Tongue (tissue), 1 donor: ENCODE measurements at regions not wholly inside any gene's neighbourhood (a gene's known extent, or its start where the extent isn't known, plus 50 kb on each side); places are given as distances from the start of the nearest gene placed in this dataset.
"Not testable (repeated sequence)": the region's sequence is repeated elsewhere in the genome, so short reads cannot be mapped to it uniquely, and the experiment has no call there.

ENCODE experiments used
- DNase-seq: peaks from one replicate; pipeline ENCODE4 v3.0.0-alpha.2; 2015

DNA sequence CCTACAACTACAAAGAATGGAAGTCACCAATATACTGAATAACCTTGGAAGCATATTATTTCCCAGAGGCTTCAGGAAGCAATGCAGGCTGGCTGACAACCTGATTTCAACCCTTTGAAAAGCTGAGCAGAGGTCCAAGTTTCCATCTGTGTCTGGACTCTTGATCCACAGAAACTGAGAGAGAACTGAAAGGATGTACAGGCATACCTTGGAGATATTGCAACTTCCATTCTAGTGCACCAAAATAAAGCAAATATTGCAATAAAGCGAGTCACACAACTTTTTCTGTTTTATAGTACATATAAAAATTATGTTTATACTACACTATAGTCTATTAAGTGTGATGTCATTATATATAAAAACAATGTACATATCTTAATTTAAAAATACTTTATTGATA lies 85.3 kb downstream of the TYW3 start:
- no peak for DNase-seq

DNA sequence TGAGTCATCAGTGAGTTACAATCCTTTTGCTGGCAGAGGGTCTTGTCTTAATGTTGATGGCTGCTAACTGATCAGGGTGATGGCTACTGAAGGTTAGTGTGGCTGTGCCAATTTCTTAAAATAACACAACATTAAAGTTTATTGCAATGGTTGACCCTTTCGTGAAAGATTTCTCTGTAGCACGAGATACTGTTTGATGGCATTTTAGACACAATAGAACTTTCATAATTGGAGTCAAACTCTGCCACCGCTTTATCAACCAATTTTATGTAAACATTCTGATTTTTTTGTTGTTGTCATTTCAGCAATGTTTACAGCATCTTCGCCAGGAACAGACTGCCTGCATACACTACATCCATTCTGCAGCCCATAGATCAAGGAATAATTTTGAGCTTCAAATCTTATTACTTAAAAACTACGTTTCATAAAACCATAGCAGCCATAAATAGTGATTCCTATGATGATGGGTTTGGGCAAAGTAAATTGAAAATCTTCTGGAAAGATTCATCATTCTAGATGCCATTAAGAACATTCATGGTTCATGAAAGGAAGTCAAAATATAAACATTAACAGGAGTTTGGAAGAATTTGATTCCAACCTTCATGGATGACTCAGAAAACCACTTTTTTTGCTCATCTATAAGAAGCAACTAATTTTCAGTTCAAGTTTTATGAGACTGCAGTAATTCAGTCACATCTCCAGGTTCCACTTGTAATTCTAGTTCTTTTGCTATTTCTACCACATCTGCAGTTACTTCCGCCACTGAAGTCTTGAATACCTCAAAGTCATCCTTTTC lies 85.9 kb downstream of the TYW3 start:
- DNase-seq: no peak

DNA sequence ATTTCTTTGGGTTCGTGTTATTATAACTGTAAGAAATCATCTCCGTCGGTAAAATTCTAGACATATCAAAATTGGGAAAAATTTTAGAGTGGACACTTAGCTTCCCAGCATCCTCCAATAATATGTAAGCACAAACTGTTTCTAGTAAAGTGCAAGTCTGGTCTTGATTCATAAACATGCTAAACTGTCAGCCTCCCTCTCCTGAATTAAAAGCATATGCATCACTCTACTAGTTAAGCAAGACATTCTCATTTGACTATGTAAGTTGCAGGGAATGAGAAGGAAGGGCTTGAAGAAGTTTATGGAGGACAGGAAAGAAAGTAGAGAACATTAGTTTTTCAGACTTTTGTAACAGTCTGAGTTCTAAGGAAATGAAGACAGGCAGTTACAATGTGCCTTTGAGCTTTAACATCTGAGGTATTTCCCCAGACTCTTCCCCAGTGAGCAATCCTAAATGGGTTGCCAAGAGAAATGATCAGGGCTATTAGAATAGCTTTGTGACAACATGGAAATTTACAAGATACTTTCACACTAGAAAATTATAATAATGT lies 90.0 kb downstream of the TYW3 start:
- peak; percentile 16 for DNase-seq

DNA sequence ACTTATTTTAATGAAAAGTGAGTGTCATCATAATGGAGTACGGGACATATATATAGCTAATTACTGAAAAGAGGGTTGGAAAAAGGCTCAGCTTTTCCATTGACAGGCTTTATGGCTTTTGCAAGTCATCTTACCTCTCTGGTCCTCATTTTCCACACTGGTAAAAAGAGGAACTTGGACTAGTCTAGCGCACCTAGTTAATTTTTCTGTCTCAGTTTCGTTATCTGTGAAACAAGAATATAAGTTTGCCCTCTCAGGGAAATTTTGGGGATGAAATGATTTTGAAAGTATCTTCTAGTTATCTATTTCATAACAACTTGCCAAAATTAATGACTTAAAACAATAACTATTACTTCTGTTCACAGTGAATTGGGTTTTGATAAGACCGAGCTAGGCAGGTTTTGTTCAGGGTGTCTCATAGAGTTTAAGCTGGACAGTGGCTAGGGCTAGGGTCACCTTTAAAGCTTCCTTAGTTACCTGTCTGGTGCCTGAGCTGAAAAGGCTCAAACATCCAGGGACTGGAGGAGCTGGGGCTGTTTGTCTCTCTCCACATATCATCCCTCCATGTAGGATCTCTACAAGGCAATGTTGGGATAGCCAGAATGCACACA lies 91.7 kb downstream of the TYW3 start:
- DNase-seq: no peak

DNA sequence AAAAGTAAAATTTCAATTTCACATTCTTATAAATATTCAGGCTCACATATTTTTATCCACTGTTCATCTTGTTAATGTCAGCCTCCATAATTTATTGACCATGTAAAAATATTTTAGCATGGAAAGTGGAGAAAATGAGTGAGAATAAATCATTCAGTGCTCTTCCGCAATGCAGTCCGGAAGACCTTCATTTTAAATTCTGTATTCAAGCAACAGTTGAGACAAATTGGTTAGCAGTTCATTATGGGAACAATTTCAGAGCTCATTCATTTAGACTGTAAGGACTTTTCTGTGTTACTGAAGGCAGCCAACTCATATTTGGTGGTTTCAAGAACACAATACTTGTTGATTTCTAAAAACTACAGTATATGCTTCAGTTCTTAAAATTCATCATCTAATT lies 97.8 kb downstream of the TYW3 start:
- DNase-seq: no peak

DNA sequence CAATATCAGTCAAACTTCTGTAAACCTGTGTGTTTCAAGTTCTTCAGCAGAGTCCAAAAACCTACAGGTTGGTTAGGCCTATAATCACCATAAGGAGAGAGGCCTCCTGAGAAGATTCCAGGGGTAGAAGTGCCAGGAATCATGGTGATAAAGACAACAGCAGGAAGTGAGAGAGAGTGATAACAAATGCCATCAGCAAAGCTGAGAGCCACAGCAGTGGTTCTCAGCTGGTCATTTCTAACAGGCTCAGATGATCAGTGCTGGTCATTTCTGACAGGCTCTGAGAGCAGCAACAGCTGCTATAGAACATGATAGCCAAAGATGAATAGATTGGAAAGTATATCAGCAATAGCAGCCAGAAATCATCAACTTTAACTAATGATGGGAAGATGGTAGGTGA lies 101.3 kb downstream of the TYW3 start:
- DNase-seq: no peak

DNA sequence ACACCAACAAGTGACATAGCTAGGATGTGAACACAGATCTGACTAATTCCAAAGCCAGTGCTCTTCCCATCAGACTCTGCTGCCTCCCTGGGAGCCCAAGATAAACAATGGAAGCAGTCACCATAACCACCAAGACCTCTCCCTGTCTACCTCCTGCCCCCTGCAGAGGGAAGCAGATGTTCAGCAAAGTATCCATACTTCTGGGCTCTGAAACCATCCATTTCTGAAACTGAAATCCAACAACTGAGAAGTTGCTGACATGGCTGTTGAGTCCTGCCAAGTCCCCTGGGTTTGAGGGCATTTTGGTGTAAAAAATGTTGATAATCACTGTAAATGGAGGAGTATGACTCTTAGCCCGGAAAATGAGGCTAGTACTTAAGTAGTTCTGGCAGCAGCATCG lies 102.1 kb downstream of the TYW3 start:
- DNase-seq: no peak

DNA sequence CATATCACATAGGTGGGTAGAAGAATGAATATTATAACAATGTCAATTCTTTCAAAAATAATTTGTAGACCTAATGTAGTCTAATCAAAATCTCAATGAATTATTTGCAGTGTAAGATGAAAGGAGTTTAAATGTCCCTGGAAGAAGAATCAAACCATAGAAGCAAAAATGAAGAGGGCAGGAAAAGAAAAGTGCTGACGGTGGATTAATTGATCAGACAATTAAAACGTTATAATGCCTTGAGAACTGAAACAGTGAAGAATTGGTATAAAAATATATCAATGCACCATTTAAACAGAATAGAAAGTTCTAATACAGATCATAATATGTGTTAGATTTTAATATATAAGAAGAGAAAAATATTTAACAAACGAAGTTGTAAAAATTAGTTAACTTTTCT lies 109.8 kb downstream of the TYW3 start:
- DNase-seq: no peak

DNA sequence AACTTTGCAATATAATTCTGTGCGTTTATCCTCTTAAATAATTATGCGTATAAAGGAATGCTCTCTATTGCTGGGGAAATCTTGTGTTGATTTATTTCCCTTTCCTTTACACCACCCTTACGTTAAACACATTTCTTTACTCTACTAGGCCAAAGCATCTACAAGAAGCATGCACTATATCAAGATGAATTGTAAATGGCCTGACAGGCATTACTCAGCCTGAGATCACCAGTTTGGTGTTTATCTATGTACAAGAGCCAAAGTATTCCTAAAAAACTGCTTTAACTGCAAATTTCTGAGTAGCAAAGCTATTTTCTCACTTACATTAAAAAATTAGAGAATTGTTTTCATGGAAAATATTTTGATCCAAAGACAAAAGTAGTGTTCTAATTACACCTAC lies 114.8 kb downstream of the TYW3 start:
- no peak for DNase-seq

DNA sequence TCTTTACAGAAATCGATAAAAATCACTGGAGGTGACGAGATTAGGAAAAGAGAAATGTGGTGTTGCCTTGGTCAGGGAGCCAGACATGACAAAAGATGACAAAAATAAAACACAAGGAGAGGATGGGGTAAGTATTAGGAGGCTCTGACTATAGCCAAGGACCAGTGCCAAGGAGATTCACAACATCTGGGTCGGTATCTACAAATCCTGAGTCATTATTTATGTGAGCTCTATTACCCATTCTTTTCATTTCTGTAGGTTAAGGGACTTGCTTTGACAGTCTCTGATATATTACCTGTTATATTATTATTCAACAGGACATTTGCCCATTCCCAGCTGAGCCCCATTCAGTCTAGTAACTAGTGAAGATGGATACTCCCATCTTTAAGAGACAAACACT lies 120.8 kb downstream of the TYW3 start:
- DNase-seq: no peak

DNA sequence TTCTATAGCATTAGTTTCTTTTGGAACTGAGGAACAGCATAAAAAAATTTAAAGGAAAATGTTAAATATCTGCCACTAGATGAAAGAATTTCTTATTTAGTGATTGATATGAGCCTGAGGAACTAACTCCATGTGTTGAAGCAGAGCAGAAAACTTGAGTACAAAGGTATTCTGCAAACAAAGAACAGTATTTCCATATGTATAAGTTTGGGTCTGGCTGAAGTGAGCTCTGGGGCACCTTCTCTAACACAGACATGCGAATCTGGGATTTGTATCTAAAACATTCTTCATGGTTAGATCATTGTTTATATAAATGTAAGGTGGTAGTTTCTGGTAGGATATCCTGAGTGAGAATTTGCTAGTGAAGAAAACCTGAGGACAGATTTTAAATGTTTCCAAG lies 123.2 kb downstream of the TYW3 start:
- DNase-seq: no peak

DNA sequence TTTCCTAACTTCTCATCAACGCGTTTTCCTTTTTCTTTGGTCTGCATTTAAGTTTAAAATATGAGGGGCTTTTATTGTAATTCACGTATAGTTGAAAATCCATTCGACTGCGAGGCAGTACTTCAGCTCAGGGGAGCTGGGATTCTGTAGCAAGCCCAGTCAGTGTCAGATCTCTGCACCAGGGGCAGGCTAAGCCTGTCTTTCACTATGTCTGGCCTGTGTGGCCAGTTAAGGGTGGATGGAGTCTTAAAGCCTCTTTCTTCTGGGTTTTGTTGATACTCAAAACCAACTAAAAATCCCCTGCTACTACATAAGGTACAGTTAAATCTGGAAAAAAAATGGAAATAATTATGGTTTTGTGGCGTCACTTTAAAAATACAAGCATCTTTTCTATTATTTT lies 124.7 kb downstream of the TYW3 start:
- DNase-seq: no peak

DNA sequence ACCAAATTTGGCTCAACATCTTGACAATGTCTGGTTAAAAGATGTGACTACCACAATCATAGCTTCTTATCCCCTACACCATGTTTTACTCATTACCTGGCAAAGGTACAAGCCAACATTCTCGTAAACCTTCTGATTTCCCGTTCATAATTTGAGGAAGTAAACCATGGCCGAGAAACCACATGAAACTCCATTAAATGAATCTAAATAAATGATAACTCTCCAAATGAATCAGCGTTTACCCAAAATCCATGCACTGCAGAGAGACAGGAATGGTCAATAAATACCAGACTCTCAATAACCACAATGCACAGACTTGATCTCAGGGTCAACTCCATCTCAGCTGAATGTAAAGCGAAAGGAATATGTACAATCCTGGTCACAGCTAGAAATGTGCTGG lies 125.2 kb downstream of the TYW3 start:
- peak; percentile 54 for DNase-seq

DNA sequence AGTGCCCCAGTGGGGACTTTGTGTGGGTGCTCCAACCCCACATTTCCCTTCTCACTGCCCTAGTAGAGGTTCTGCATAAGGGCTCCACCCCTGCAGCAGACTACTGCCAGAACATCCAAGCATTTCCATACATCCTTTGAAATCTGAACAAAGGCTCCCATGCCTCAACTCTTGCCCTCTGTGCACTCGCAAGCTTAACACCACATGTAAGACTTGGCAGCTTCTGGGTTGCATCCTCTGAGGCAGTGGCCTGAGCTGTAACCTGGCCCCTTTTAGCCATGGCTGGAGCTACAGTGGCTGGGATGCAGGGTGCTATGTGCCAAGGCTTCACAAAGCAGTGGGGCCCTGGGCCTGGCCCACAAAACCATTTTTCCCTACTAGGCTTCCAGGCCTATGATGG lies 128.9 kb downstream of the TYW3 start:
- no peak for DNase-seq

DNA sequence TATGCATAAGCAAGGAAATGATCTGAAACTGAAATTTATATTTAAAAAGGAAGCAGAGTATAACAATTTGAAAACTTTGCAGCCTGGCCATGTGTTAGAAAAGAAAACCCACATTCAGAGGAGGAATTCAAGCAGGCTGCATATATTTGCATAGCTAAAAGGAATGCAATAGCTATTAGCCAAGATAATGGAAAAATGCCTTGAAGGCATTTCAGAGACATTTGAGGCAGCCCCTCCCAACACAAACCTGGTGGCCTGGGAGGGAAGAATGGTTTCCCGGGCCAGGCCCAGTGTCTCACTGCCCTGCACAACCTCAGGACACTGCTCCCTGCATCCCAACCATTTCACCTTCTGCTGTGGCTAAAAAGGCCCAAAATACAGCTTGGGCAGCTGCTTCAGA lies 136.8 kb downstream of the TYW3 start:
- no peak for DNase-seq

DNA sequence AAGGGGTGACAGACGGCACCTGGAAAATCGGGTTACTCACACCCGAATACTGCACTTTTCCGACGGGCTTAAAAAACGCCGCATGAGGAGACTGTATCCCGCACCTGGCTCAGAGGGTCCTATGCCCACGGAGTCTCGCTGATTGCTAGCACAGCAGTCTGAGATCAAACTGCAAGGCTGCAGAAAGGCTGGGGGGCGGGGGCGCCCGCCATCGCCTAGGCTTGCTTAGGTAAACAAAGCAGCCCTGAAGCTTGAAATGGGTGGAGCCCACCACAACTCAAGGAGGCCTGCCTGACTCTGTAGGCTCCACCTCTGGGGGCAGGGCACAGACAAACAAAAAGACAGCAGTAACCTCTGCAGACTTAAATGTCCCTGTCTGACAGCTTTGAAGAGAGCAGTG lies 144.4 kb downstream of the TYW3 start:
- not testable (repeated sequence) for DNase-seq

DNA sequence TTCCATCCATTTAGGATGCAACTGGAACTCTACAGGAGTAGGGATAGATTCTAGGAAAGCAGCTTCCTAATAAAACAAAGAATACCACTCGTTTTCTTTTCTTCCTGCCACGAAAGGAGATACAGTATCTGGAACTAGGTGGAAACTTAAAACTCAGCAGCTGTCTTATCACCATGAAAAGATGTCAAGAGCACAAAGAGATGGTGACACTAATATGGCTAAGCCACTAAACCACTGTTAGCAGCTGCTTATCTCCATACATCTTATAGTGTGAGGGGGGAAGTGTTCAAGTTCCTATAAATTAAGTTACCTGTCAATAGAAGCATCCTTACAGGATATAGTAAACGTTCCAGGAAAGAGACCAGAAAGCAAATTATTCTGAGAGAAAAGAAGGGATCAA lies 162.5 kb downstream of the TYW3 start:
- DNase-seq: no peak

DNA sequence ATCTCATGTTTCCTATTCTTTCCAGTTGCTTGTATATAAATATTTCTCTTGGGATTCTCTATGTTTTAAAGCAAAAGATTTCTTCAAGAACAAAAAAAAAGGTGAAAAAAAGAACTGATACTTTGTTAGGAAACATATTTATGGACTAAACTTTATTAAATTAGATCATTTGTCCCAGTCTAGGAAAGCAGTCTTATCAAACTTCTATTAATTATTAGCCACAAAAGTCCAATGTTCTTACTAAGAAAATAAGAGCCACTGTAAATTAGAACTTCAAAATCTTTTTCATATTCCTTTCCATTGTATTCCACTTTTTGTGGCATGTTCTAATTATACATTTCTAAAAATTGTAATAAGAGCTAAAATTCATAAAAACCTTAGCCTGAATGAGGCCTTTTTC lies 175.2 kb downstream of the TYW3 start:
- no peak for DNase-seq

DNA sequence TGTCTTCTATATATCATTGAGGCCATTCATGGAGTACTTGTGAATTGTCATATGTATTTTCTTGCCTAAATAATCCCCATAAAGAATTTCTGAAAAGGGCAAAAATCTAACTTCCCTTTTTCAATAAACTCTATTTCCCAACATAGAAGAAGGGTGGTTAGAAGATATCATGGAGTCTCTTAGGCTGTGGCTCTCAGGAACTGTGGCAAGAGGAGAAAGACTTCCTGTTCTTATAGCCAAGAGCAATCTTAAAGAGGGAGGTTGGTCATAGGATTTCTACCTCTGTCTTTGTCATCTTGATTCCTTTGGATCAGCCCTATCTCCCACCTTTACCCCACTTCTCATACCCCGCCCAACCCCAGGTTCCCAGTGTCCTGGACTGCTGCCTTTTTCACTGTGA lies 175.8 kb downstream of the TYW3 start:
- no peak for DNase-seq

DNA sequence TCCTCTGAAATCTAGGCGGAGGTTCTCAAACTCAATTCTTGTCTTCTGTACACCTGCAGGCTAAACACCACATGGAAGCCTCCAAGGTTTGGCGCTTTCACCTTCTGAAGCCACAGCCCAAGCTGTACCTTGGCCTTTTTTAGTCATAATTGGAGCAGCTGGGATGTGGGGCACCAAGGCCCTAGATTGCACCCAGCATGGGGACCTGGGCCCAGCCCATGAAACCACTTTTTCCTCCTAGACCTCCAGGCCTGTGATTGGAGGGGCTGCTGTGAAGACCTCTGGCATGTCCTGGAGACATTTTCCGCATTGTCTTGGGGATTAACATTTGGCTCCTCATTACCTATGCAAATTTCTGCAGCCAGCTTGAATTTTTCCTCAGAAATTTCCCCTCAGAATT lies 181.0 kb downstream of the TYW3 start:
- DNase-seq: no peak

DNA sequence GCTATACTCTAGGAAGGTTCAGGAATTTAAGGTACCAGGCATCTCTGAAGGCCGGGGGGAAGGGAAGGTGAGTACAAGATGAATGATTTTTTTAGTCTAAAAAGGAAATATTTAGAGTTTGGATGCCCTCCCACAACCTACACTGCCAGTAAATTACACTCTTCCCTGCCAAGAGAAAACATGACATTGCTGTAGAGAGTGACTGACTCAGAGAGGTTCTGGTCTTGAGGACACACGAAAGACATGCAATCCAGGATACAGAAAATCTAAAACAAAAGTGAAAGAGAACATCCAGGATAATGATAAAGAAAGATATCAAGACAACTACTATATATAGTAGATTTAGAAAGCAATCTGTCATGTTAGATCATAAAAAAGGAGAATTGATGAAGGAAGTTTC lies 200.5 kb downstream of the TYW3 start:
- no peak for DNase-seq

DNA sequence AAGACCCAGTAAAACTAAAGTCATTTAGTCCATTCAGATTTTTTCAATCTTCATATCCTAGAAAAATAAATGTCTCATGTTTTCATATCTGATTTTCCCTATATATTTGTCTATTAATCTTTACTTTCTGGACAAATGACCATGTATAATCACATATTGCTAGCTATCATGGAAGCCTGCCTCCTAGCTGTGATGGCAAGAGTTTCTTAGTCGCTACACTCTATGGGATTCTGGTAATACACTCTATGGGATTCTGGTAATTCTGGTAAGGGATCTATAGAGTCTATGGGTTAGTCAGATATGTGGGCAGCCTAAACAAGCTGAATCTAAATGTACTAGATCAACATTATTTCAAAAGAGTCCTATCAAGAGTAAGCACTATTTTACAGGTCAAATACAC lies 198.7 kb upstream of the LHX8 start:
- no peak for DNase-seq

DNA sequence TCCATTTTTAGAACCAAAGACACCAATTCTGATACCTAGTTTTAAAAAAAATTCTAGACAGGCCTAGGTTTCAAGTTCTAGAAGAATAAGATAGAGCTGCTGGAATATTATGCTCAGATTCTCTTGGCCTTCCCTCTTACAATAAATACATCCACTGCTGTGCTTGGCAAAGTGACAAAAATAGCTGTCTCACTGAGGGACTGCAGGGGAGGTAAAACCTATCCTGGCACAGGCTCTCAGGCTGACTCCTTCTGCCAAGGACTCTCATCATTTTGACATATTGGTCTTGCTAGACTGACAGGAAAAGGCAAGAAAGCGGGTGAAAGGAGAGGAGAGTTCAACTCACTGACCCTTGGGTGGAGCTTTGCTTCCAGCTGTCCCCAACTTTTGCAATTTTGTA lies 197.0 kb upstream of the LHX8 start:
- DNase-seq: peak; percentile 51

DNA sequence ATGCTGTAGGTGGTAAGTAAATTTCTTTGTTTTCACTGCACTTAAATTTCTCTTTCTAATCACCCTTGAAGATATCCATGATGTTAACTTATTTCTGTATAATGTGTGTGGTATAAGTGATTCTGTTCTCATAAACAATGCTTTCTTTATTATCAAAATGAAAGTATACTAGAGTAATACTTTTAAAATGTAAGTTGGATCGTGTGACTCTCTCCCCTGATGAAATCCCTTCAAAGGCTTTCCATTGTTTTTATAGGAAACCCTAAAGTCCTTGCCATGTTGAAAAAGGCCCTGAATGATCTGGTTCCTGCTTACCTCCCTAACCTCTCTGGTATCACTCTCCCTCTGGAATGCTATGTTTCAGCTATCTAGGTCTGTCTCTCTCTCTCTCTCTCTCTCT lies 191.1 kb upstream of the LHX8 start:
- DNase-seq: no peak
